ENCODE measurements at regions not wholly inside any gene's neighbourhood (a gene's known extent, or its start where the extent isn't known, plus 50 kb on each side); places are given as distances from the start of the nearest gene placed in this dataset.
A peak's percentile ranks its signal among the peaks of the same experiment; 100 is the strongest.

DNA sequence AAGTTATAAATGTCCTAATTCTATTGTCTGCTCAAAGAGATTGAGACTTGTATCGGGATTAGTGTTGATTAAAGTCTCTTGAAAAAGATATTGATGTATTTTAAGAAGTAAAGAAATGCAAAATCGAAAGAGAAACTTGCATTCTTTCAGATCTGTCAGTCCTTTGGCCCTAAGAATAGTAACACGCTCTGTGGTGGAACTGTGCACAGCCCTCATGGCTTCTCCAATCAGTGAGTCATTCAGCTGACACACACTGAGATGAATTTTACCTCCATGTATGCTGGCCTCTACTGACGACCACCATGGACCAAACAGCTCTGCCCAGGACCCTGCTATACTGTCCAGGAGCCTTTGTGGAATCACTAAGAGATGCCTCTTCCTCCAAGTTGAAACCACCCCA is 232.4 kb downstream of the ESM1 start:
- Histone ChIP-seq H3K4me3 (ENCODE audit: low read depth, low read length, poor library complexity, severe bottlenecking) (no peak overlapping the region), H3K9me3 (ENCODE audit: low read length) (no peaks in the 10 kb centered on the region), H4K20me1 (ENCODE audit: insufficient read depth, low read length) (no peaks in the 10 kb centered on the region), H3K4me1 (ENCODE audit: insufficient read depth, low read length, poor library complexity, severe bottlenecking) (peaks cover 41% of the 10 kb centered on the region), H3K9me2 (ENCODE audit: insufficient read depth, low read length) (no peaks in the 10 kb centered on the region), H3K36me3 (ENCODE audit: insufficient read depth, low read length) (no peaks in the 10 kb centered on the region), H3K4me2 (ENCODE audit: low read length) (peak overlapping the region; percentile 25), H3K79me2 (ENCODE audit: insufficient read depth, low read depth, low read length) (no peaks in the 10 kb centered on the region), H2AFZ (ENCODE audit: low read length) (peak overlapping the region; percentile 47; the same call in 1 of the 2 replicates), H3K27ac (ENCODE audit: low read depth, low read length, poor library complexity, severe bottlenecking) (no peak overlapping the region)
- DNase-seq (ENCODE audit: low spot score): peak; percentile 57
- no TSS peak for BruUV-seq (replicated peaks)
- CTCF ChIA-PET (ENCODE audit: unreplicated experiment): no interaction called here
- TF ChIP-seq, protein P1, sequence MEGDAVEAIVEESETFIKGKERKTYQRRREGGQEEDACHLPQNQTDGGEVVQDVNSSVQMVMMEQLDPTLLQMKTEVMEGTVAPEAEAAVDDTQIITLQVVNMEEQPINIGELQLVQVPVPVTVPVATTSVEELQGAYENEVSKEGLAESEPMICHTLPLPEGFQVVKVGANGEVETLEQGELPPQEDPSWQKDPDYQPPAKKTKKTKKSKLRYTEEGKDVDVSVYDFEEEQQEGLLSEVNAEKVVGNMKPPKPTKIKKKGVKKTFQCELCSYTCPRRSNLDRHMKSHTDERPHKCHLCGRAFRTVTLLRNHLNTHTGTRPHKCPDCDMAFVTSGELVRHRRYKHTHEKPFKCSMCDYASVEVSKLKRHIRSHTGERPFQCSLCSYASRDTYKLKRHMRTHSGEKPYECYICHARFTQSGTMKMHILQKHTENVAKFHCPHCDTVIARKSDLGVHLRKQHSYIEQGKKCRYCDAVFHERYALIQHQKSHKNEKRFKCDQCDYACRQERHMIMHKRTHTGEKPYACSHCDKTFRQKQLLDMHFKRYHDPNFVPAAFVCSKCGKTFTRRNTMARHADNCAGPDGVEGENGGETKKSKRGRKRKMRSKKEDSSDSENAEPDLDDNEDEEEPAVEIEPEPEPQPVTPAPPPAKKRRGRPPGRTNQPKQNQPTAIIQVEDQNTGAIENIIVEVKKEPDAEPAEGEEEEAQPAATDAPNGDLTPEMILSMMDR (conservative IDR thresholded peaks at IDR 0.05; ENCODE audit: low read length): no peak
- no peak for TF ChIP-seq EZH2phosphoT487 (IDR thresholded peaks at IDR 0.05; ENCODE audit: borderline replicate concordance, low read depth, low read length)
- POLR2A ChIA-PET: interaction anchor here (0.6 to 0.9 kb wide), 4 partner anchors 20 to 283 kb away, joined by 3 read pairs; no protein-coding TSS in a partner anchor
- intact Hi-C loops (cut with micrococcal nuclease; ENCODE audit: unreplicated experiment): no loop called here

DNA sequence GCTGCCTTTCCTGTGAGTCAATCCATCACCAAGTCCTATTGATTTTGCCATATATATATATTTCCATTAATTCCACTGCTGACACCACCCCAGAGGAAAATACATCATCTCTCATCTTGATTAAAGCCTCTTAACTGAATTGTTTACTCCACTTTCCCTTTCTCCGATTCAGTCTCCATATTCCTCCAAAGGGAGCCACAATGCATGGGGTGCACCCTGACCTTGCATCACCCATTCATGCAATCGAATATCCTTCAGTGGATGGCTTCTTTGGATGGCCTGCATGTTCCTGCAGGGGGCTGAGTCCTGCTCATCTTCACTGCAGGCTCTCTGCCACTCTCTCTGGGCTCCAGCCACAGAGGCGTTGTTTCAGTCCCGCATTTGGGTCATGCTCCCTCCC is 231.0 kb downstream of the SNX18 start:
- TF ChIP-seq, protein P1 (conservative IDR thresholded peaks at IDR 0.05; ENCODE audit: low read length): no peak
- TF ChIP-seq EZH2phosphoT487 (IDR thresholded peaks at IDR 0.05; ENCODE audit: borderline replicate concordance, low read depth, low read length): no peak
- Histone ChIP-seq H3K79me2 (ENCODE audit: insufficient read depth, low read depth, low read length) (no peaks in the 10 kb centered on the region), H3K27ac (ENCODE audit: low read depth, low read length, poor library complexity, severe bottlenecking) (no peak overlapping the region), H3K9me2 (ENCODE audit: insufficient read depth, low read length) (no peaks in the 10 kb centered on the region), H4K20me1 (ENCODE audit: insufficient read depth, low read length) (no peaks in the 10 kb centered on the region), H3K4me3 (ENCODE audit: low read depth, low read length, poor library complexity, severe bottlenecking) (no peak overlapping the region), H3K4me2 (ENCODE audit: low read length) (no peak overlapping the region), H3K9me3 (ENCODE audit: low read length) (no peaks in the 10 kb centered on the region), H2AFZ (ENCODE audit: low read length) (no peak overlapping the region), H3K4me1 (ENCODE audit: insufficient read depth, low read length, poor library complexity, severe bottlenecking) (peaks cover 20% of the 10 kb centered on the region), H3K36me3 (ENCODE audit: insufficient read depth, low read length) (no peaks in the 10 kb centered on the region)
- DNase-seq (ENCODE audit: low spot score): no peak
- BruUV-seq (replicated peaks): no TSS peak
- ChIA-PET CTCF (ENCODE audit: unreplicated experiment) (no interaction called here), POLR2A (no interaction called here)
- intact Hi-C loops (cut with micrococcal nuclease; ENCODE audit: unreplicated experiment): no loop called here

DNA sequence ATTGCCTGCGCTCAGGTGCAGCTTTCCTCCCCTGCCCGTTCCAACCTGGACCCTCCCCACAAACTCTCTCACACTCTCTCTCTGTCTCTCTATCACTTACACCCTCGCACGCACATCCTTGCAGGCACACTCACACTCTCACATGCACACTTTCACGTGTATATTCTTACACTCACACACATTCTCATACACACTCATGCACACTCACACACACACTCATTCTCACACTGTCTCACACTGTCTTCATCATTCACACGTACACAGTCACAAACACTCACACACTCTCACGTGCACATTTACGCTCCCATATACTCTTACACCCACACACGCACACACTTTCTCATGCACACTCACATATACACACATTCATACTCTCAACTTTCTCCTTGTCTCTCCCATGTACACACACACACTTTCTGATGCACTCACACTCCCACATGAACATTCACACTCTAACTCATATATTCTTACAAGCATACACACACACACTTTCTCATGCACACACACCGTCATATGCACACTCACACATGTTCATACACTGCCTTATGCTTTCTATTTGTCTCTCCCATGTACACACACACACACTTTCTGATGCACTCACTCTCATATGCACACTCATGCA is 229.3 kb downstream of the SNX18 start:
- intact Hi-C loops (cut with micrococcal nuclease; ENCODE audit: unreplicated experiment): no loop called here
- no peaks in the 10 kb centered on the region for H3K79me2 ChIP-seq (ENCODE audit: insufficient read depth, low read depth, low read length)
- H3K9me3 ChIP-seq (ENCODE audit: low read length): no peaks in the 10 kb centered on the region
- H3K4me3 ChIP-seq (ENCODE audit: low read depth, low read length, poor library complexity, severe bottlenecking): no peak overlapping the region
- H3K4me2 ChIP-seq (ENCODE audit: low read length): no peak overlapping the region
- H4K20me1 ChIP-seq (ENCODE audit: insufficient read depth, low read length): no peaks in the 10 kb centered on the region
- H2AFZ ChIP-seq (ENCODE audit: low read length): no peak overlapping the region
- no TSS peak for BruUV-seq (replicated peaks)
- peaks cover 8% of the 10 kb centered on the region for H3K4me1 ChIP-seq (ENCODE audit: insufficient read depth, low read length, poor library complexity, severe bottlenecking)
- H3K36me3 ChIP-seq (ENCODE audit: insufficient read depth, low read length): no peaks in the 10 kb centered on the region
- DNase-seq (ENCODE audit: low spot score): no peak
- CTCF ChIA-PET (ENCODE audit: unreplicated experiment): no interaction called here
- POLR2A ChIA-PET: no interaction called here
- TF ChIP-seq, protein P1 (conservative IDR thresholded peaks at IDR 0.05; ENCODE audit: low read length): no peak
- no peaks in the 10 kb centered on the region for H3K9me2 ChIP-seq (ENCODE audit: insufficient read depth, low read length)
- no peak overlapping the region for H3K27ac ChIP-seq (ENCODE audit: low read depth, low read length, poor library complexity, severe bottlenecking)
